ENCODE measurements at regions not wholly inside any gene's neighbourhood (a gene's known extent, or its start where the extent isn't known, plus 50 kb on each side); places are given as distances from the start of the nearest gene placed in this dataset.

- H3K27ac ChIP-seq (ENCODE audit: low read depth, low read length): no peak overlapping the region
- no peak for DNase-seq (ENCODE audit: low read depth, low spot score)
- no peak overlapping the region for H3K4me3 ChIP-seq (ENCODE audit: low read depth, low read length)
- no peaks in the 10 kb centered on the region for H3K9me3 ChIP-seq (ENCODE audit: control insufficient read depth, insufficient read depth, low read length)
- CTCF ChIA-PET: no interaction called here
- POLR2A ChIA-PET: no interaction called here
- H3K27me3 ChIP-seq (ENCODE audit: control insufficient read depth, insufficient read depth, low read length): no peaks in the 10 kb centered on the region
- TF ChIP-seq CTCF (IDR thresholded peaks at IDR 0.05; ENCODE audit: low read depth, low read length): no peak
These were observed 824.1 kb upstream of the IGFBP3 start for GRCh38 chr7:46744957-46745706.

- DNase-seq (ENCODE audit: low read depth, low spot score): no peak
- POLR2A ChIA-PET: no interaction called here
- CTCF ChIA-PET: no interaction called here
- TF ChIP-seq CTCF (IDR thresholded peaks at IDR 0.05; ENCODE audit: low read depth, low read length): no peak
- Histone ChIP-seq H3K9me3 (ENCODE audit: control insufficient read depth, insufficient read depth, low read length) (no peaks in the 10 kb centered on the region), H3K4me3 (ENCODE audit: low read depth, low read length) (no peak overlapping the region), H3K27me3 (ENCODE audit: control insufficient read depth, insufficient read depth, low read length) (no peaks in the 10 kb centered on the region), H3K27ac (ENCODE audit: low read depth, low read length) (no peak overlapping the region)
These were observed 821.5 kb upstream of the IGFBP3 start for GRCh38 chr7:46742601-46743000.

GRCh38 chr7:46741938-46742540, 821.0 kb upstream of the IGFBP3 start:
- Histone ChIP-seq H3K4me3 (ENCODE audit: low read depth, low read length) (no peak overlapping the region), H3K27me3 (ENCODE audit: control insufficient read depth, insufficient read depth, low read length) (no peaks in the 10 kb centered on the region), H3K9me3 (ENCODE audit: control insufficient read depth, insufficient read depth, low read length) (no peaks in the 10 kb centered on the region), H3K27ac (ENCODE audit: low read depth, low read length) (no peak overlapping the region)
- CTCF ChIA-PET: no interaction called here
- no peak for DNase-seq (ENCODE audit: low read depth, low spot score)
- no peak for TF ChIP-seq CTCF (IDR thresholded peaks at IDR 0.05; ENCODE audit: low read depth, low read length)
- POLR2A ChIA-PET: no interaction called here

- Histone ChIP-seq H3K27ac (ENCODE audit: low read depth, low read length) (no peak overlapping the region), H3K4me3 (ENCODE audit: low read depth, low read length) (no peak overlapping the region), H3K27me3 (ENCODE audit: control insufficient read depth, insufficient read depth, low read length) (no peaks in the 10 kb centered on the region), H3K9me3 (ENCODE audit: control insufficient read depth, insufficient read depth, low read length) (no peaks in the 10 kb centered on the region)
- TF ChIP-seq CTCF (IDR thresholded peaks at IDR 0.05; ENCODE audit: low read depth, low read length): no peak
- no peak for DNase-seq (ENCODE audit: low read depth, low spot score)
- POLR2A ChIA-PET: no interaction called here
- CTCF ChIA-PET: no interaction called here
These were observed 820.1 kb upstream of the IGFBP3 start for GRCh38 chr7:46741181-46741580.

GRCh38 chr7:46739518-46740234, 818.6 kb upstream of the IGFBP3 start:
- H3K27me3 ChIP-seq (ENCODE audit: control insufficient read depth, insufficient read depth, low read length): no peaks in the 10 kb centered on the region
- H3K27ac ChIP-seq (ENCODE audit: low read depth, low read length): no peak overlapping the region
- ChIA-PET CTCF (no interaction called here), POLR2A (no interaction called here)
- H3K4me3 ChIP-seq (ENCODE audit: low read depth, low read length): no peak overlapping the region
- no peaks in the 10 kb centered on the region for H3K9me3 ChIP-seq (ENCODE audit: control insufficient read depth, insufficient read depth, low read length)
- DNase-seq (ENCODE audit: low read depth, low spot score): no peak
- no peak for TF ChIP-seq CTCF (IDR thresholded peaks at IDR 0.05; ENCODE audit: low read depth, low read length)
